ENCODE measurements at regions not wholly inside any gene's neighbourhood (a gene's known extent, or its start where the extent isn't known, plus 50 kb on each side); places are given as distances from the start of the nearest gene placed in this dataset.

DNA sequence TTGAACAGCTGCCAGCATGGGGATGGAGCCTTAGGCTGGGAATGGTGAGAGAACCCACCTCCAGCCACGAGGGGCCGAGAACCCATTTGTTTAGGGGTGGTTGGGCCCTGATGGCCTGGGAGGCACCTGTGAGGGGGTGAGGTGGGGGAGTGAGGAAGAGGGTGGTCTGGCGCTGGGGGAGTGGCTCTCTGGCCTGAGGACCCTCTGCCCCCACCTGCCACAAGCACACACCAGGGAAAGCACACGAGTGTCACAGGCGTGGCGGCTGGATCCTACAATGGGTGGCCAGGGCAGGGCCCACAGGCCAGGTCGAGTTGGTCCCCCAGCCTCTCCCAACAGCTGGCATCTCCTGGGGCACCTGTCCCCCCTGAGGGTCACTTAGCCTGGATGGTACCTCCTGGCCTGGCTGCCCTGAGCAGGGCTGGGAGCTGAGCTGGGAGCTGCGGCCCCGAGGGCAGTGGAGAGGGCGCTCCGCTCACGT is 340.5 kb downstream of the TMEM121 start:
- Mint-ChIP-seq H3K9me3 (ENCODE audit: insufficient read depth) (no peaks in the 10 kb centered on the region), H3K27ac (no peak overlapping the region), H3K27me3 (no peaks in the 10 kb centered on the region), H3K4me1 (no peaks in the 10 kb centered on the region), H3K4me3 (no peak overlapping the region)
- no CpG with 5 or more reads among the region's 12 CpGs for WGBS (ENCODE audit: insufficient coverage)
- ChIA-PET POLR2A (no interaction called here), CTCF (no interaction called here)
- no peak overlapping the region for H2AFZ ChIP-seq (ENCODE audit: insufficient read depth, low read depth, low read length, poor library complexity, severe bottlenecking)
- H3K27ac ChIP-seq (ENCODE audit: low read length in 2 of 2) = no peak overlapping the region
- peaks cover 26% of the 10 kb centered on the region for H3K79me2 ChIP-seq (ENCODE audit: control insufficient read depth, insufficient read depth, low read length)
- no peaks in the 10 kb centered on the region for H3K27me3 ChIP-seq (replicated peaks in 1 of 4; ENCODE audit: control extremely low read depth in 1 of 4, control insufficient read depth in 3 of 4, insufficient read depth in 4 of 4, low read length in 3 of 4)
- H3K9me3 ChIP-seq (ENCODE audit: control extremely low read depth in 1 of 3, control insufficient read depth in 2 of 3, insufficient read depth in 1 of 3, low read length in 2 of 3) = no peaks in the 10 kb centered on the region
- DNase-seq (no peak), ATAC-seq (ENCODE audit: low read depth) (no peak)
- no peak overlapping the region for H3K4me2 ChIP-seq (replicated peaks; ENCODE audit: low read depth, low read length, poor library complexity, severe bottlenecking)
- TF ChIP-seq, protein P1, sequence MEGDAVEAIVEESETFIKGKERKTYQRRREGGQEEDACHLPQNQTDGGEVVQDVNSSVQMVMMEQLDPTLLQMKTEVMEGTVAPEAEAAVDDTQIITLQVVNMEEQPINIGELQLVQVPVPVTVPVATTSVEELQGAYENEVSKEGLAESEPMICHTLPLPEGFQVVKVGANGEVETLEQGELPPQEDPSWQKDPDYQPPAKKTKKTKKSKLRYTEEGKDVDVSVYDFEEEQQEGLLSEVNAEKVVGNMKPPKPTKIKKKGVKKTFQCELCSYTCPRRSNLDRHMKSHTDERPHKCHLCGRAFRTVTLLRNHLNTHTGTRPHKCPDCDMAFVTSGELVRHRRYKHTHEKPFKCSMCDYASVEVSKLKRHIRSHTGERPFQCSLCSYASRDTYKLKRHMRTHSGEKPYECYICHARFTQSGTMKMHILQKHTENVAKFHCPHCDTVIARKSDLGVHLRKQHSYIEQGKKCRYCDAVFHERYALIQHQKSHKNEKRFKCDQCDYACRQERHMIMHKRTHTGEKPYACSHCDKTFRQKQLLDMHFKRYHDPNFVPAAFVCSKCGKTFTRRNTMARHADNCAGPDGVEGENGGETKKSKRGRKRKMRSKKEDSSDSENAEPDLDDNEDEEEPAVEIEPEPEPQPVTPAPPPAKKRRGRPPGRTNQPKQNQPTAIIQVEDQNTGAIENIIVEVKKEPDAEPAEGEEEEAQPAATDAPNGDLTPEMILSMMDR (IDR thresholded peaks at IDR 0.05) = no peak
- no peak for TF ChIP-seq EZH2 (IDR thresholded peaks at IDR 0.05; ENCODE audit: borderline replicate concordance, insufficient read depth, low read depth, low read length, poor library complexity, severe bottlenecking)
- intact Hi-C loops (cut with micrococcal nuclease) = no loop called here
- H3K4me1 ChIP-seq (ENCODE audit: control insufficient read depth in 2 of 2, insufficient read depth in 2 of 2, low read length in 2 of 2) = no peaks in the 10 kb centered on the region
- peaks cover 3 to 24% of the 10 kb centered on the region in 2 experiments for H3K36me3 ChIP-seq (replicated peaks in 1 of 2; ENCODE audit: control extremely low read depth in 1 of 2, control insufficient read depth in 1 of 2, extremely low read depth in 1 of 2, insufficient read depth in 2 of 2, low read length in 1 of 2)
- peaks cover 21% of the 10 kb centered on the region for H4K20me1 ChIP-seq (ENCODE audit: control insufficient read depth, insufficient read depth, low read length, poor library complexity, severe bottlenecking)
- no peak overlapping the region for H3K4me3 ChIP-seq (ENCODE audit: control extremely low read depth in 1 of 5, extremely low read depth in 1 of 5, insufficient read depth in 1 of 5, low read depth in 2 of 5, low read length in 4 of 5)
- H3K9ac ChIP-seq (ENCODE audit: low read length) = no peak overlapping the region

GRCh38 chr14:105867961-105868599 is 341.7 kb downstream of the TMEM121 start:
- Histone ChIP-seq H4K20me1 (ENCODE audit: control insufficient read depth, insufficient read depth, low read length, poor library complexity, severe bottlenecking) (peaks cover 11% of the 10 kb centered on the region), H3K27ac (ENCODE audit: low read length in 2 of 2) (no peak overlapping the region), H3K4me3 (ENCODE audit: control extremely low read depth in 1 of 5, extremely low read depth in 1 of 5, insufficient read depth in 1 of 5, low read depth in 2 of 5, low read length in 4 of 5) (no peak overlapping the region), H3K9me3 (ENCODE audit: control extremely low read depth in 1 of 3, control insufficient read depth in 2 of 3, insufficient read depth in 1 of 3, low read length in 2 of 3) (no peaks in the 10 kb centered on the region), H3K4me2 (replicated peaks; ENCODE audit: low read depth, low read length, poor library complexity, severe bottlenecking) (no peak overlapping the region), H3K36me3 (replicated peaks in 1 of 2; ENCODE audit: control extremely low read depth in 1 of 2, control insufficient read depth in 1 of 2, extremely low read depth in 1 of 2, insufficient read depth in 2 of 2, low read length in 1 of 2) (peaks cover 2 to 12% of the 10 kb centered on the region in 2 experiments), H3K79me2 (ENCODE audit: control insufficient read depth, insufficient read depth, low read length) (peaks cover 14% of the 10 kb centered on the region), H3K4me1 (ENCODE audit: control insufficient read depth in 2 of 2, insufficient read depth in 2 of 2, low read length in 2 of 2) (no peaks in the 10 kb centered on the region), H3K9ac (ENCODE audit: low read length) (no peak overlapping the region), H2AFZ (ENCODE audit: insufficient read depth, low read depth, low read length, poor library complexity, severe bottlenecking) (no peak overlapping the region), H3K27me3 (replicated peaks in 1 of 4; ENCODE audit: control extremely low read depth in 1 of 4, control insufficient read depth in 3 of 4, insufficient read depth in 4 of 4, low read length in 3 of 4) (no peaks in the 10 kb centered on the region)
- Mint-ChIP-seq H3K27ac (no peak overlapping the region), H3K9me3 (ENCODE audit: insufficient read depth) (no peaks in the 10 kb centered on the region), H3K4me1 (no peaks in the 10 kb centered on the region), H3K27me3 (no peaks in the 10 kb centered on the region), H3K4me3 (no peak overlapping the region)
- no CpG with 5 or more reads among the region's 29 CpGs for WGBS (ENCODE audit: insufficient coverage)
- intact Hi-C loops (cut with micrococcal nuclease) = no loop called here
- CTCF ChIA-PET = no interaction called here
- no peak for TF ChIP-seq EZH2 (IDR thresholded peaks at IDR 0.05; ENCODE audit: borderline replicate concordance, insufficient read depth, low read depth, low read length, poor library complexity, severe bottlenecking)
- TF ChIP-seq, protein P1 (IDR thresholded peaks at IDR 0.05) = no peak
- POLR2A ChIA-PET = no interaction called here
- ATAC-seq (ENCODE audit: low read depth) (no peak), DNase-seq (no peak)
